ENCODE measurements at regions not wholly inside any gene's neighbourhood (a gene's known extent, or its start where the extent isn't known, plus 50 kb on each side); places are given as distances from the start of the nearest gene placed in this dataset.
A peak's percentile ranks its signal among the peaks of the same experiment; 100 is the strongest.

- DNase-seq = no peak
- 0 out of 2 replicates have a peak overlapping the region, but pooled peaks have one; percentile 85 for H3K27ac Mint-ChIP-seq
- peaks cover 98% of the 10 kb centered on the region for H3K4me1 Mint-ChIP-seq (ENCODE audit: low read depth)
- H3K9me3 Mint-ChIP-seq = no peaks in the 10 kb centered on the region; the same call in 1 of the 2 replicates
- H3K4me3 Mint-ChIP-seq = no peak overlapping the region
- H3K36me3 Mint-ChIP-seq (ENCODE audit: low read depth) = peaks cover 5% of the 10 kb centered on the region
- peaks cover 1% of the 10 kb centered on the region; the same call in 1 of the 2 replicates for H3K27me3 Mint-ChIP-seq (ENCODE audit: insufficient read depth)
- TF ChIP-seq CTCF (IDR thresholded peaks at IDR 0.05) = no peak
Measured at GRCh38 chr11:27908621-27909020, 199.3 kb downstream of the KIF18A start.

GRCh38 chr11:27907530-27907929, 200.4 kb downstream of the KIF18A start:
- TF ChIP-seq CTCF (IDR thresholded peaks at IDR 0.05) = no peak
- Mint-ChIP-seq H3K9me3 (no peaks in the 10 kb centered on the region; the same call in 1 of the 2 replicates), H3K27me3 (ENCODE audit: insufficient read depth) (peaks cover 1% of the 10 kb centered on the region; the same call in 1 of the 2 replicates), H3K4me3 (no peak overlapping the region), H3K4me1 (ENCODE audit: low read depth) (peaks cover 98% of the 10 kb centered on the region), H3K36me3 (ENCODE audit: low read depth) (peaks cover 5% of the 10 kb centered on the region), H3K27ac (peak overlapping the region; percentile 18)
- DNase-seq = no peak

GRCh38 chr11:27907091-27907490, 200.9 kb downstream of the KIF18A start:
- H3K4me1 Mint-ChIP-seq (ENCODE audit: low read depth) = peaks cover 98% of the 10 kb centered on the region
- no peaks in the 10 kb centered on the region; the same call in 1 of the 2 replicates for H3K9me3 Mint-ChIP-seq
- H3K27ac Mint-ChIP-seq = no peak overlapping the region
- no peak overlapping the region for H3K4me3 Mint-ChIP-seq
- H3K27me3 Mint-ChIP-seq (ENCODE audit: insufficient read depth) = peaks cover 1% of the 10 kb centered on the region; the same call in 1 of the 2 replicates
- no peak for DNase-seq
- H3K36me3 Mint-ChIP-seq (ENCODE audit: low read depth) = peaks cover 5% of the 10 kb centered on the region
- TF ChIP-seq CTCF (IDR thresholded peaks at IDR 0.05) = no peak

- Mint-ChIP-seq H3K4me3 (peak overlapping the region; percentile 76), H3K9me3 (no peaks in the 10 kb centered on the region; the same call in 1 of the 2 replicates), H3K36me3 (ENCODE audit: low read depth) (peaks cover 5% of the 10 kb centered on the region), H3K27me3 (ENCODE audit: insufficient read depth) (peaks cover 1% of the 10 kb centered on the region; the same call in 1 of the 2 replicates), H3K4me1 (ENCODE audit: low read depth) (peaks cover 84% of the 10 kb centered on the region), H3K27ac (peak overlapping the region; percentile 92)
- no peak for TF ChIP-seq CTCF (IDR thresholded peaks at IDR 0.05)
- peak; percentile 84 for DNase-seq
Measured at GRCh38 chr11:27904358-27905055, 203.4 kb downstream of the KIF18A start.

GRCh38 chr11:27902981-27903624, 202.8 kb upstream of the BDNF start:
- Mint-ChIP-seq H3K4me3 (peak overlapping the region; percentile 45), H3K9me3 (no peaks in the 10 kb centered on the region), H3K27me3 (ENCODE audit: insufficient read depth) (peaks cover 1% of the 10 kb centered on the region; the same call in 1 of the 2 replicates), H3K36me3 (ENCODE audit: low read depth) (peaks cover 5% of the 10 kb centered on the region), H3K27ac (peak overlapping the region; percentile 92), H3K4me1 (ENCODE audit: low read depth) (peaks cover 78% of the 10 kb centered on the region)
- peak; percentile 90 for DNase-seq
- TF ChIP-seq CTCF (IDR thresholded peaks at IDR 0.05) = no peak

All from HFFc6 (cell line).